HG02642 (cell line): ENCODE measurements at regions not wholly inside any gene's neighbourhood (a gene's known extent, or its start where the extent isn't known, plus 50 kb on each side); places are given as distances from the start of the nearest gene placed in this dataset.
A peak's percentile ranks its signal among the peaks of the same experiment; 100 is the strongest.

Source experiments
- ATAC-seq: cut with Tn5 transposase; IDR thresholded peaks from one replicate; pipeline ENCODE4 v1.9.1; 2021; ENCODE audit warnings: mild to moderate bottlenecking; ENCODE audit not compliant: unreplicated experiment, poor library complexity

DNA sequence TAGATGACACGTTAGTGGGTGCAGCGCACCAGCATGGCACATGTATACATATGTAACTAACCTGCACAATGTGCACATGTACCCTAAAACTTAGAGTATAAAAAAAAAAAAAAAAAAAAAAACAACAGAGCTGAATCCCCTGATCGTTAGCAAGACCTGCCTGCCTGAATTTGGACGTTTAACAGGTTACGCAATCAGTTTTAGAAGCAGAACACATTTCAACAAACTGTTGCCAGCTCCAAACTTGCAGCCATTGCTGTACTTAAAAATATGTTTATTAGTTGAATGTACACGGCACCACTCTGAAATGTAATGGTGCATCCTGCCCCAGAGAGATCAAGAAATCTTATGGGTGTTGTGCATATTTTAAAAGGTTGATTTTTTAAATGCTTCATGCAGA lies 680.0 kb downstream of the TLE4 start:
- no peak for ATAC-seq

DNA sequence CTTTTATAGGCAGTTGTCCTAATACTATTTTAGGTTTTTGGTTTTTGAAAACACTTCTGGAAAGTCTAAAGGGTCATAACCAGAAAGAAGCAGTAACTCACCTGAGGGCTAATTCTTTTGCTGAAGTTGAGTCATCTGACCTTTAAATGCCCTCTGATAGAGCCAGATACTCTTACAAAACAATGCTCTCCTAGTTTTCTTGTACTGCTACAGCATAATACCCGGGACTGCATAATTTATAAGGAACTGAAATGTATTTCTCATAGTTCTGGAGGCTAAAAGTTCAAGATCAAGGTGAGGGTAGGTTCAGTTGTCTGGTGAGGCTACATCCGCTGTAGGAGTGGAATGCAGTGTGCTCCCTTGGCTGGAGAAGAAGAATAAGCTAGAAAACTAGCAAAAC lies 670.3 kb downstream of the TLE4 start:
- ATAC-seq, result no peak

DNA sequence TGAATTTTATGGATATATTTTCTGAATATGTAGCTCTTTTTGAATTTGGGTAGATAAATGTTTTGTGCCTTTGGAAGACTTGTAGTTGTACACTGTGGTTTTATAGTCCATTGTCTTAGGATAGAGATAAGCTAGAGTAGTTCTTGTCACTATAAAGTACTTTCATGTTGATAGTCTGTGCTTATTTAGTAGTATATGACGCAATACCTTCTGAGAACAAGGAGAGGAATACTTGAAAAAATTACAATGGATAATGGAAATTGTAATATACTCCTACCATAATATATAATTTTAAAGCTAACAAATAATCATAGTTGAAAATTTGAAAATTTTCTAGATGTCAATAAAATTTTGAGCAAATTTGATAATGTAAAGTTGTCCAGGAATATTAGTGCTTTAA lies 664.0 kb downstream of the TLE4 start:
- ATAC-seq, result no peak

DNA sequence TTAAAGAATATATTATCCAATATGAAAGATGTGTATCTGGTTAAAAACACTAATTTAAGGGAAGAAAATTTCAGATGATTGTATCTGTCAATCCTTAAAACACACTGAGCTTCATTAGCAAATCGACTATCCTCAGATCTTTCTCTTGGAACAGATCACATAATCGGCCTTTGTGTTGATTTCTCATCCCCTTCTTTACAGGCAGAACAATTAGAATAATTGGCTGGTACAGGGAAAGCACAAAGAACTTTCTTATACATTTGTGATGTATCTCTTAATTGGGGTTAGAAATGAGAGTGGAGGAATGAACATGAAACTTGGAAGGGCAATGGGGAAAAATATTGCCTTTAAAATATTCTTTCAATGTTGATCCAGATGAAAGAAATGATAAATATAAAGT lies 662.1 kb downstream of the TLE4 start:
- no peak for ATAC-seq

DNA sequence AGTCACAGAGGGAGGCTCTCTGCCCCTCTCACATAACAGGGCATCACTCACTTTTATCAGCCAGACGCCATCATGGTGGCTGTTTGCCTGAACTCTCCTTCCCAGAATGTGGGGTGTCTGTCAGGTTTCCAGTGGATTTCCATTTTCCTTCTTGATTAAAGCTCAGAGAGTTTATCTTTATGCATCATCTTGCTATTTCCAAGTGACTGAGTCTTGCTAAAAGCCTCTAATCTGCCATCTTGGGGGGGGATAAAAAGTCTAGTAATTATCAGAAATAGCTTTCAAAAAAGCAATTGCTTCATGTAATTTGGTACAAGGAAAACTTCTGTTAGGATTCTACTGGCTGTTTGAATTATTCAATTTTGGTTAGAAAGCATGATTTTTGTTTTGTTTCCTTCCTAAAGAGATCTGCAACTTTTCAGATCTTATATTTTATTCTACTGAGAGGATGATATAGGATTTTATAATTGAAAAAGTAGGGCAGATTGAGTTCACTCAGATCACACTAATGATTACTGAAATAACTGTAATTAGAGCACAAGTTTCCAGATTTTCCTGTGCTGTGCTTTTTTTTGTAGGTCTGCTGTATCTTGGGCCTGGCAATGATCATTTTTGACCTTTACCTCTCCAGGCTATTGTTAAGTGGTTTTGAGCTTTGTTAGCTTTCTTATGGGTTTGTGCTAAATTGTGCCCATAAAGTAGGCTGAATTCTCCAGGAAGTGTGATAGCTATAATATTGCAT lies 661.5 kb downstream of the TLE4 start:
- ATAC-seq, result no peak

DNA sequence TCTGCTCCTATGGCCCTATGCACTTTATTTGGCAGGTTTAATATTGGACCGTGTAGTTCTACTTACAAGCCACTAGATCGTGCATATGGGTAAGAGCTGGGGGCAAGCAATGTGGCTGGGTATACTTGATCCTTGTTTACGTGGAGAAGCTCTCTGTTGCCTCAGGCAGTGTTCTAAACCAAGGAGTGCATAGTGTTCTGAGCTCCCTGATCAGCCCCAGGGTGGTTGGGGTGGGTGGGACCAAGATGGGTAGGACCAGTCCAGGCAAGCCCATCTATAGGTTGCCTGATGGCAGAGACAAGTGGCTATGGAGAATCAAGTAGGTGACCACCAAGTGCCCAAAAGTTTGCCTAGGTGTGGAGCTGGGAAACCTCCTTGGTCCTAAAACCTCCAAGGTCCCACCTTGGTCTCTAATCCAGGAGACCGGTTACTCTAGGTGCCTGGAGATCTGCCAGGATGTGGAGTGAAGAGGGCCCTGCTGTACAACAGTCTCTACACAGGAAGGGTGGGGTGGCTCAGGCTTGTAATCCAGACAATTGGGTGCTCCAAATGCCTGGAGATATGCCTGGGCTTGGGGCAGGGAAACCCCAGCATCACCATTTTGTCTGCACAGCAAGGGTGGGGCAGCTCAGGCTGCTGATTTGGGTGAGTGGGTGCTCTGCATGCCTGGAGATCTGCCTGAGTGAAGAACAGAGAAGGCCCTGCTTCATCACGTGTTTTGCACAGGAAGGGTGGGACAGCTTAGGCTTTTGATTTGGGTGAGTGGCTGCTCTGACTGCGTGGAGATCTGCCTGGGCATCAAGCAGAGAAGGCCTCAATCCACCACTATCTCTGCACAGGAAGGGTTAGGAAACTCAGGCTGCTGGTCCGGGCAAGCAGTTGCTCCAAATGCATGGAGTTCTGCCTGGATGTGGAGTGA lies 659.8 kb downstream of the TLE4 start:
- ATAC-seq, result no peak

DNA sequence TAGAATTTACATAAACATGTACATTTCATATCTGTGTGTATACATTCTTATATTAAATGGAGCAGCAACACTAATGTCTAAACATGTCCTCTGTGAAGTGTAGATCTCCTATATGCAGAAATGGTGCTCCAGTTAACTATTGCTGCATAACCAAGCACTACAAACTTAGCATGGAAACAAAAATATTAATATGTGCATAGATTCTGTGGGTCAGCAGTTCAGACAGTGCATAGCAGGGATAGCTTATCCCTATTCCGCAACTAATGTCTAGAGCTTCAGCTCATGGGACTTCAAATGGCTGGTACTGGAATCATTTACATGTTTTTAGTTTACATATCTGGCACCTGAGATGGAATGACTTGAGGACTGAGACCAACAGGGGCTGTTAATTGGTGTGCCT lies 652.1 kb downstream of the TLE4 start:
- no peak for ATAC-seq

DNA sequence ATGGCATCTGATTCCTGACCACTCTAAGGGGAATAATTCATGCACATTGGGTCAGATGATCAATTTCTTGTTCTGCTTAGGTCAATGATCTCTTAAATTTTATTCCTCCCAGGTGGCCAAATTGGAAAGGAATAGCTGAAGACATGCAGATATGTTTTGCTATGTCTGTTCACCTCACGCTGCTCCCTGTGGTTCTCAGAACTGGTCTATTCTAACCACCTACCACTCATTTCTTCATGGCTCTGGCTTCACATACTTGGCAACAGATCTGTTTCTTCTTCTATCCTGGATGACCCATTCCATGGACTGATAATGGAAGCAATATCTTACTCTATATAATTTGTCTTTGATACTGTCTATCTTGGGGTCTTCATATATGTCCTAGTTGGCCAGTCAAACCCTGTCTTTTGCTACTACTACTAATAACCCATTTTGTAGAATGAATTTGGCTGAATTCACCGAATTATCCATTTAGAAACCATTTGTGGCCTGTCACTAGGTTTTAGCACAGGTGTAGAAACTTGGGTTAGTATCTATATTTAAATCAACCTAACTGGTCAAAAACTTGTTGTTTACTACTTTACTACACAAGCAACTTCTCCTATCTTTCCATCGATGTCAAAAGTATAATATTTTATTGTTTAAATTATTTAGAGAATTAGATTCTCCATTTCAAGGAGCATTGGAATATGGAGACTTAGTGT lies 650.9 kb downstream of the TLE4 start:
- ATAC-seq, result no peak

DNA sequence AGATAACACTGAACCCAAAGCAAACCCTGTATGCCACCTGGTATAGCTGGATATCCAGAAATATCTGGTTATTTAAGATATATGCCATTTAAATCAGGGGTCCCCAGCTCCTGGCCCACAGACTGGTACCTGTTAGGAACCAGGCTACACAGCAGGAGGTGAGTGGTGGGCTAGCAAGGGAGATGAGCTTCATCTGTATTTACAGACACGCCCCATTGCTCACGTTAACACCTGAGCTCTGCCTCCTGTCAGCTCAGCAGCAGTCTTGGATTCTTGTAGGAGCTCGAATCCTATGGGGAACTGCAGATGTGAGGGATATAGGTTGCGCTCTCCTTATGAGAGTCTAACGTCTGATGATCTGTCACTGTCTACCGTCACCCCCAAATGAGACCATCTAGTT lies 646.6 kb downstream of the TLE4 start:
- ATAC-seq, result no peak

DNA sequence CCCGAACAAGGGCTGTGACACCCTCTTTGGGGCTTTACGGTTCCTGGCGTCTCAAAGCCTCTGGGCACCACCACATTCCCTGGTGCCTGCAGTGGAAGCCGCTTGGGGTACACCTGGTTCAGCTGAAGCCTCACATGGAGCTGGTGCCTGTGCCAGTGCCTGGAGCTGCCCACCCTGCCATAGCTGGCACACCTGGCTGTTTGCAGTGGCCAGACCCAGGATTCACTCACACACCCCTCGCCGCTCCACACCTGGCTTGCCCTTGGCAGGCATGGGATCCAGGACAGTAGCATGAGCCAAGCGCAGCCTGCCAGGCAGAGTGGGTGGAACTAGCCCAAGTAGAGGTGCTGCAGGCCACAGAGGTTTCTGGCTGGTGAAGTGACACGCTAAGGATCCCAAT lies 641.8 kb downstream of the TLE4 start:
- ATAC-seq, result no peak

DNA sequence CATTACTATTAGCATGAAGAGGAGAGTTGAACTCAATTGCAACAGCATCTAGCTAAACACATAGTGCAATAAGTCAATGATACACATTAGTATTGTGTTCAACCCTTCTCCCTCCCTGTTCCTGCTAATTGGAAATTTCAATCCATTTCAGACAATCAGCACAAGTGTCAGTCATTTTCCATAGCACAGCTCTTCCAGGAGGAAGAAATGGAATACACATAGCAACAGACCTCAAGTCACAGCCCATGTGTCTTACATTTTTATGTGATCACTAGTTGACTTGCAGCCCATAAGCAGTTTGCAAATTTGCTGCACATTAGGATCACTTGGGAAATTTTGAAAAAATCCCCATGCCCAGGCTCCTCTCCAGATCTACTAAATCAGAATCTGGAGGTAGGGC lies 636.9 kb downstream of the TLE4 start:
- no peak for ATAC-seq

DNA sequence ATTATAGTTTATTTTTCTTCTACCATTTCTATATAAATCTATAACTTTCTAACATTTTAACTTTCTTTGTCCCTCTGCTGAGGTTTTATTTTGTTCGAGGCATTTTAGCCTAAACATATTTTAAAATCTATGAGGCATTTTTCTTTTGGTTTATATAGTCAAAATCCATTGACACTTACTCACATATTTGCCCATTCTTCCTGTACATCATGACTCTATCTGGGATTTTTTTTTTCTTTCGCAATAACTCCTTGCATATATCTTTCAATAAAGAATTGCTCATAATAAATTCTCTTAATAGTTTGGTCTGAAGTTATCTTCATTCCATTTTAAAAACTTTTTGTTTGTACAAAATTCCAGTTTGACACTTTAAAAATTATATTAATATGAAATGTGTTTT lies 632.3 kb downstream of the TLE4 start:
- no peak for ATAC-seq

DNA sequence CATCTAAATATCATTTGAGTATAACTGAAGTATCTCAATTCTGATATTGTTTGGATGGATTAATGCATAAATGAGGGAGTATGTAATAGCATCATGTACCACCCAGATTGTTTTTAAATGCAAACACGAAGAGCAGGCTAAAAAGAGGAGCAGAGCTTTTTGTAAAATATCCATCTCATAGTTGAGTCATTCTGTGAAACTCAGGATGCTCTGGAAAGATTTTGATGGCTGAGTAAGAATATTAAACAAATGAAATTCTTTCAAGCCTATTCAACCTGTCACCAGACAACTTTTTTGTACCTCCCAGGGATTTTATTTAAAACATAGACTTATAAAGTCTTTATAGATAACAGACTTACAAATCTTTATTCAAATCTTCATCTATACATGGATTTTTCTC lies 625.9 kb downstream of the TLE4 start:
- no peak for ATAC-seq

DNA sequence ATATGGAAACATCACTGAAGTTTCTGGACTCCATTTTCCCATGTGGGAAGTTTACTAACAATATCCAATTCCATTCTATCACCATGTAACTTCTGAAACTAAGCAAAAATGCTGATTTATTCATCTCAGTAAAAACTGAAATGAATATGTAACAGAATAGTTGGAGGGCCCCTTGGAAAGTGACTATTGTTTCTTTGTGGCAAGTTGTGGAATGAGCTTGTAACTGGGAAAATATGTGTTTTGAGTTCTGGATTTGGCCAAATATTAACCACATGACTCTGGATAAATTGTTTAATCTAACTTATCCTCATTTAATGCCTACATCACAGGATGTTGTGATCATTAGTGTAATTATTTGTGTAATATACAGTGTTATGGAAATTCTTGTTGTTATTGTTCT lies 619.3 kb downstream of the TLE4 start:
- no peak for ATAC-seq

DNA sequence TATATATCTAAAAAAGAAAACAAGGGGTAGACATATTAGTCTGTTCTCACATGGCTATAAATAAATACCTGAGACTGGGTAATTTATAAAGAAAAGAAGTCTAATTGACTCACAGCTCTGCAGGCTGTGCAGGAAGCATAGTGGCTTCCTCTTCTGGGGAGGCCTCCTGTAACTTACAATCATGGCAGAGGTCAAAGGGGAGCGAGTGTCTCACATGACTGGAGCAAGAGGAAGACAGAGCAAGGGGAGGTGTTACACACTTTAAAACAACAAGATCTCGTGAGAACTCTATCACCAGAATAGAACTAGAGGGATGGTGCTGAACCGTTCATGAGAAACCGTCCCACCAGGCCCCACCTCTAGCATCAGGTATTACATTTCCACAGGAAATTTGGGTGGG lies 616.8 kb downstream of the TLE4 start:
- ATAC-seq, result no peak

DNA sequence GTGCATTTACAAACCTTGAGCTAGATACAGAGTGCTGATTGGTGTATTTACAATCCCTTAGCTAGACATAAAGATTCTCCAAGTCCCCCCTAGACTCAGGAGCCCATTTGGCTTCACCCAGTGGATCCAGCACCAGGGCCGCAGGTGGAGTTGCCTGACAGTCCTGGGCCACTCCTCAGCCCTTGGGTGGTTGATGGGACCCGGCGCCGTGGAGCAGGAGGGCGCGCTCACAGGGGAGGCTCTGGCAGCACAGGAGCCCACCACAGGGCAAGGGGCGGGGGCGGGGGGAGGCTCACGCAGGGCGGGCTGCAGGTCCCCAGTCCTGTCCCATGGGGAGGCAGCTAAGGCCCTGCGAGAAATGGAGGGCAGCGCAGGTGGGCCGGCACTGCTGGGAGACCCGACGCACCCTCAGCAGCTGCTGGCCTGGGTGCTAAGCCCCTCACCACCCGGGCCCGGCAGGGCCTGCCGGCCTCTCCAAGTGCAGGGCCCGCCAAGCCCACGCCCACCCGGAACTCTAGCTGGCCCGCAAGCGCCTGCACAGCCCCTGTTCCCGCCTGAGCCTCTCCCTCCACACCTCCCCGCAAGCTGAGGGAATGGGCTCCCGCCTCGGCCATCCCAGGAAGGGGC lies 613.5 kb downstream of the TLE4 start:
- ATAC-seq, result no peak

DNA sequence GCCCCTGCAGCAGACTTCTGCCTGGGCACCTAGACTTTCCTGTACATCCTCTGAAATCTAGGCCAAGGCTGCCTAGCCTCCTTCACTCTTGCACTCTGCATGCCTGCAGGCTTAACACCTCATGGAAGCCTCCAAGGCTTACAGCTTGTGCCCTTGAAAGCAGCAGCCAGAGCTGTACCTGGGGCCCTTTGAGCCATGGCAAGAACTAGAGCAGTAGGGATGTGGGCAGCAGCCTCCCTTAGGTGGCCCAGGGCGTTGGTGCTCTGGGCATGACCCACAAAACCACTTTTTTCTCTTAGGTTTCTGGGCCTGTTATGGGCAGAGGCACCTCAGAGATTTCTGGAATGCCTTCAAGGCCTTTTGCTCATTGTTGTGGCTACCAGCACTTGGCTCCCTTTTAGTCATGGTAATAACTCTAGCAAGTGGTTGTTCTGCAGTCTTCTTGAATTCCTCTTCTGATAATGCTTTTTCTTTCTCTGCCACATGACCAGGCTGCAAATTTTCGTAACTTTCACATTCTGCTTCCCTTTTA lies 606.2 kb downstream of the TLE4 start:
- no peak for ATAC-seq

DNA sequence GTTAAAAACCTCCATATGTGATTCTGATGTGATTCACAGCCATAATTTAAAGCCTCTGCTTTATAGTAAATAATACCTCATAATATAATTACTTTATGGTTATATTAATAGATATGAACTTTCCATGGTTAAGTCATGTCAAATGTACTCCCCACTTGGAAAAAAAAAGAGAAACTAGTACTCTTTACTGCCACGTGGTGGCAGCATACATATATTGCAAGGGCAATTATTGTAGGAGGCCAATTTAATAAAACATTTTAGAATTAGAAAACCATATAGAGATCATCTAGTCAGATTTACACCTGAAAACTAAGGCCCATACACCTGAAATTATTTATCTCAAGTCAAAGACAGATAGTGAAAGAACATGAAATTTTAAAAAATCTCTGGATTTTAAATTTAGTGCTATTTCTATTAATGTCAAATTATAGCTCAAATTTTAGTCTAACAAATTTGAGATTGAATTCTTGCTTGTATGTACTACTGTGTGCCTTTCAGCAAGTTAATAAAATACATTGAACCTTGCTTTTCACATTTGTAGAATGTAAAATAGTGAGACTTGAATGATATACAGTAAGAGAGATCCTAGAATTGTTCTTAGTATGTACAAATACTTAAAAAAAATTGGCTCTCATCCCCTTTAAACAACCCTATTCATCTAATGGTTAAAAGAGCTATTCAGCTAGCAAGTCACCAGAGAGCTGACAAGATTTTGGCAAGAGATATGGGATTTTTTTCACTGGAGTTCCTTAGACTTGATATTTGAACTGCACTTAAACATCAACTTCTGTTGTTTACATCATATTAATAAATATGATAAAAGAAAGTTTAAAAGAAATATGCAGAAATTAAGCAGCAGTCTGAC lies 603.8 kb downstream of the TLE4 start:
- ATAC-seq, result no peak

DNA sequence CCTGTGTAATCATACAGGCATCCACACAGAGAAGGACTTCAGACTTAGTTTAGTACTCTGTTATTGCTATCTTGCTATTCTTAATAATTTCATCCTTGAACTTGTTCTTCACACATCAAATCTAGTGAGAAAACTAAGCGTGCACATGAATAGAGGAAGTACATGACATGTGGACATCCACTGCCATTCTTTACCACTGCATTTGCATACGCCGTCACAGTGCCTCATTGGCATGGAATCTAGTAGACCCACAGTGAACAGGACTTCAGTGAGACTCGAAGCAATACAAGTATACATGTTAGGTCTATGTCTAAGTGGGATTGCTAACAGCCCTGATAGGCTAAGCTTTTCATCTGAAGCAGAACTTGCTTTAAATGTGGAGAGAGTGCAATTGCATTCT lies 592.1 kb downstream of the TLE4 start:
- peak; percentile 83 for ATAC-seq
